Skeletal muscle tissue (tissue), 3 donors: ENCODE measurements at regions not wholly inside any gene's neighbourhood (a gene's known extent, or its start where the extent isn't known, plus 50 kb on each side); places are given as distances from the start of the nearest gene placed in this dataset.
"Not testable (repeated sequence)": the region's sequence is repeated elsewhere in the genome, so short reads cannot be mapped to it uniquely, and the experiment has no call there.

Experiments
- H3K27ac ChIP-seq: one replicate; pipeline ENCODE4 v1.7.0; 2013; ENCODE audit warnings: mild to moderate bottlenecking, low read depth, low read length, inconsistent platforms
- H3K27me3 ChIP-seq, 3 donors: one replicate each; pipeline ENCODE4 v1.7.0; 2013; ENCODE audit warnings: low read length in 3 of 3; ENCODE audit not compliant: control insufficient read depth in 3 of 3, insufficient read depth in 3 of 3
- H3K36me3 ChIP-seq, 3 donors: one replicate each; pipeline ENCODE4 v1.7.0; 2013; ENCODE audit warnings: low read length in 3 of 3; ENCODE audit not compliant: control insufficient read depth in 3 of 3, insufficient read depth in 3 of 3
- H3K4me1 ChIP-seq, 3 donors: one replicate each; pipeline ENCODE4 v1.7.0; 2013; ENCODE audit warnings: low read length in 3 of 3, mild to moderate bottlenecking in 3 of 3; ENCODE audit not compliant: control insufficient read depth in 3 of 3, insufficient read depth in 3 of 3
- H3K4me3 ChIP-seq, 3 donors: one replicate each; pipeline ENCODE4 v1.7.0; 2013; ENCODE audit warnings: low read length in 3 of 3
- H3K9ac ChIP-seq, 3 donors: one replicate each; pipeline ENCODE4 v1.7.0; 2013; ENCODE audit warnings: low read length in 3 of 3, mild to moderate bottlenecking in 3 of 3, moderate library complexity in 2 of 3, low read depth in 1 of 3
- H3K9me3 ChIP-seq, 3 donors: one replicate each; pipeline ENCODE4 v1.7.0; 2013; ENCODE audit warnings: low read length in 3 of 3; ENCODE audit not compliant: control insufficient read depth in 3 of 3
- donor health status: Osteomylitis.

DNA sequence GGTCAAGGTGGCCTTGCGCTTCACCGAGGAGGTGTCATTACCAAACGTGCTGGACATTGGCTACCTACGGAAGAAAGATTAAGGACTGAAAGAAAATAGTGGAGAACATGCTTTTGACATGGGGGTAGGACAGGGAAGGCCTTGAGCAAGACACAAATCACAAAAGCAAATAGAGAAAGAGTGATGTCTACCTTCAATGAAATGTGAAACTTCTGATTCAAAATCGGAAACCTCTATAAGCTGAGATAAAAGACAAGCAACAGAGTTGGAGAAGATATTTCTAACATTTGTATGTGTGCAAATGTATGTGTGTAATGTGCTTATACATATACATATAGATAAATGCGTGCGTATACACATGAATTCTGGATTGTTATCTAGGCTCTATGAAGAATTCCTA, 89.5 kb upstream of the PLGLB2 start:
- not testable (repeated sequence) for H3K9me3 ChIP-seq, H3K27ac ChIP-seq, H3K27me3 ChIP-seq, H3K9ac ChIP-seq, H3K4me3 ChIP-seq, H3K36me3 ChIP-seq, H3K4me1 ChIP-seq

DNA sequence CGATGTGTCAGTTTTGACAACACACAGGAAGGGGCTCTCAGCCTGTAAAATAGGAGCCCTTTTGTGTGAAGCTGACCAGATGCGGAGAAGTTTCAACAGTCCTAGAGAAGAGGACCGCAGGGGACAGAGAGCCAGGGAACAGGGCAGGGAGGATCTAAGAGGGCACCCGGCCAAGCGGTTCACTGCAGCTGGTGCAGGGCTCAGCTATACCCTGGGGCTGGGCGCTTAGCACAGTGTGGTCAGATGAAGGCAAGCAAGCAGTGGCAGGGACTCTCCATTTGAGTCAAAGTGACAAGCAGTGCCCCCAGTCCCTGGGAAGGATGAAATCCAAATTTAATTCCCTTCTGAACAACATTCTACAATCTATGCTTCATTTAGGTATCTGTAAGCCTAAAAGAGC, 88.9 kb upstream of the PLGLB2 start:
- H3K4me1 ChIP-seq, H3K27me3 ChIP-seq, H3K36me3 ChIP-seq, H3K4me3 ChIP-seq, H3K9ac ChIP-seq, H3K27ac ChIP-seq, H3K9me3 ChIP-seq: not testable (repeated sequence)

DNA sequence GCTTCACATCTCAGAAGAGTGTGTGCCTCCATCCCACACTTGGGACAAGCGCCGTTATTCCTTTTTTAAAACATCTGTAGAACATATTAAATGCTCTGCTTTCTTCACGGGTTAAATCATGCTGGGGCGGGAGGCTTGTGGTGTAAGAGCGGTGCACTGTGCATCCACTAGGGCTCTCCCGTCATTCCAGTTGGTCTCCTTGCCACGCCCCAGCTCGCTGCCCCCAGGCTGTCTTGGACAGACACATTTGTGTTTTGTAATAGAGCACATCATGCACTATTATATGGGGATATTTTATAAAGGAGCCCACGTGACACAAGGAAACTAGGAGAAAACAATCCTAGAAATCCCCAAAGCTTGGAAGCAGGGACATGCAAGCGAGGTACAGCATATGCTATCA, 87.7 kb upstream of the PLGLB2 start:
- H3K36me3 ChIP-seq, H3K27me3 ChIP-seq, H3K9ac ChIP-seq, H3K27ac ChIP-seq, H3K9me3 ChIP-seq, H3K4me1 ChIP-seq, H3K4me3 ChIP-seq: not testable (repeated sequence)

DNA sequence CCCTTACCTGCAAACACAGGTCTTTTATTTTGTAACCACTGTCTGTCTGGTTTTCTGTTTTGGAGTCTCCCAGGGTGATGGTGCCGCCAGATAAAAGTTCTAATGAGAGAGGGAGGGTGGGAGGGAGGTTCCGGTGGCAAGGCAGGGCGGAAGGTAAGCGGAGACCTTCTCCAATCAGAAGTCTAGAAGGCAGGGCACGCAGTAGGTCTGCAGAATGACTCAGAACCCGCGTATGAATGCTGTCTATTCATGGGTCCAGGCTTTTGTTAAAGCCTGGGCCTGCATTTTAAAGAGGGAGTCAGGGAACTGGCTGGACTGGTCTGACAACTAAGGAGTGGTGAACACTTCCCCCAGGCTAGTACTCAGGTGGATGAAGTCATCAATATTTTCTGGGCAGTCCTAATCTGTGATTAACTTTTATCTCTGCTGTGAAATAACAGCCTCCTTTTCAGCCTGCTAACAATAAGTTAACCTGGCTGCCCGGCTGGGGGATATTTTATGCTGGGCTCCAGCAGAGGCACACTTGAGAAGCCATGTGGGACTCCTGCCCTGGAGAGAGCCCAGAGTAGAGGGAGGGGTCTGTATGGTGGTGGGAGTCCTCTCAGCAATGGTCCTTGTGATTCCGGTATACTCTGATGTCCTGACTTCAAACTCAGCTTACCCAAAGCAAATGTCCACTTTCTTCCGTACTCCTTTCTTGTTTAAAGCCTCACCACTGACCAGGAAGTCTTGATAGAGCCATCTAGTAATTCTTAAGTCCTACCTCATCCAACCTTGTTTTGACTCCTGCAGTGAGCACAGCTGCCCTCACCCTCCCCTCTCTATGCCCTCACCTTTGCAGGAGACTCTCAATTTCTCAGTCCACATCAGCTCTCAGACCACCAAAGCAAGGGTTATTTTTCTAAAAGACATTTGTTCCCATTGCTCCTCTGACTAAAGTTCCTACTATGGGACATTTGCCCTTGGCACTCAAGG, 85.3 kb upstream of the PLGLB2 start:
- not testable (repeated sequence) for H3K9ac ChIP-seq, H3K27ac ChIP-seq, H3K36me3 ChIP-seq, H3K9me3 ChIP-seq, H3K4me1 ChIP-seq, H3K4me3 ChIP-seq, H3K27me3 ChIP-seq

DNA sequence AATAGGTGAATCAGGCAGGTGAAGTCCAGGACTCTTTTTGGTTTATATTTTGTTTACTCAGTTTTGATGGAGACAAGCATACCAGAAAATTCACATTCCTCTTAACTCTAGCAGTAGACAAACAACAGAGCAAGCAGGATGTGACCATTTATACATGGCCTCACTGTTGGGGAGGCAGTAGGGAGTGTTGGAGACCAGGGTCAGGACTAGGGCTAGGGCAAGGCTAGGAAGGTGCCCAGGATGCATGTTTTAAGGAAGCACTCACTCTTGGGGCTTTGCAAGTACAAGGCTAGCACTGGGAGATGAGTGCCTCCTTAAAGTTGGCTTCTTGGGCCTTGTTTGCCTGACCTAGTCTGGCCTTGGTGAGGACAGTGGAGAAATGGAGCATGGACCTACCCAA, 84.5 kb upstream of the PLGLB2 start:
- not testable (repeated sequence) for H3K36me3 ChIP-seq, H3K9ac ChIP-seq, H3K27me3 ChIP-seq, H3K4me1 ChIP-seq, H3K9me3 ChIP-seq, H3K27ac ChIP-seq, H3K4me3 ChIP-seq

DNA sequence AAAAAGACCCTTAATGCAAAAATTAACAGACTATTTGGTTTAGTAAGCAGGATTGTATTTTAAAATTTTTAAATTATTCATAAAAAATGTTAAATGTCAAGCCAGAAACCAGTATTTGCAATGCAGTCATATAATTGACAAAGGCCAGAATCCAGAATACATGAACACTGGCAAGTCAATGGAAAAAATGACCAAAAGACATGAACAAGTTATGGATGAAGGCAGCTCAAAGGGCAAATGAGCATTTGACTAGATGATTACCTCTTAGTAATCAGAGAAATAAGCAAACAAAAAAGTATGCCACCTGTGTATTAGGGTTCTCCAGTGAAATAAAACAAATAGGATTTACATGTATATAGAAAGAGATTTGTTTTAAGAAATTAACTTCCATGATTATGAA, 80.9 kb upstream of the PLGLB2 start:
- H3K9ac ChIP-seq, H3K36me3 ChIP-seq, H3K27ac ChIP-seq, H3K9me3 ChIP-seq, H3K4me3 ChIP-seq, H3K27me3 ChIP-seq, H3K4me1 ChIP-seq: not testable (repeated sequence)

DNA sequence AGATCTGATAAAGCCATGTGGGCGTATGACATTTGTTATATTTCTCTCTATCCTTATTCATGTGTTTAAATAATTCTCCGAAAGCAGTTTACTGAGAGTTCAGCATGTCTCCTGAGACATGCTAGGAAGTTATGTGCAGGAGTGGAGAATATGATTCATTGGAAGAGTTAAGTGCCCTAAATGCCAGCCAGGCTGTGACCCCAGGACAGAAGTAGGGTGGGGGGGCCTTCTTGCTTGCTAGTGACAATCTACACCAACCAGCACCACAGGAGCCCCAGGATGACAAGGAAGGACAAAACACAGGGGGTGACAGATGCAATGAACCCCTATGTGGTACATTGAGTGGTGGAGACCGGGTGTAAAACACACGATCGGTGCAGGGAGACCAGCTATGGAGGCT, 79.5 kb upstream of the PLGLB2 start:
- H3K27me3 ChIP-seq, H3K4me1 ChIP-seq, H3K36me3 ChIP-seq, H3K9ac ChIP-seq, H3K9me3 ChIP-seq, H3K27ac ChIP-seq, H3K4me3 ChIP-seq: not testable (repeated sequence)

DNA sequence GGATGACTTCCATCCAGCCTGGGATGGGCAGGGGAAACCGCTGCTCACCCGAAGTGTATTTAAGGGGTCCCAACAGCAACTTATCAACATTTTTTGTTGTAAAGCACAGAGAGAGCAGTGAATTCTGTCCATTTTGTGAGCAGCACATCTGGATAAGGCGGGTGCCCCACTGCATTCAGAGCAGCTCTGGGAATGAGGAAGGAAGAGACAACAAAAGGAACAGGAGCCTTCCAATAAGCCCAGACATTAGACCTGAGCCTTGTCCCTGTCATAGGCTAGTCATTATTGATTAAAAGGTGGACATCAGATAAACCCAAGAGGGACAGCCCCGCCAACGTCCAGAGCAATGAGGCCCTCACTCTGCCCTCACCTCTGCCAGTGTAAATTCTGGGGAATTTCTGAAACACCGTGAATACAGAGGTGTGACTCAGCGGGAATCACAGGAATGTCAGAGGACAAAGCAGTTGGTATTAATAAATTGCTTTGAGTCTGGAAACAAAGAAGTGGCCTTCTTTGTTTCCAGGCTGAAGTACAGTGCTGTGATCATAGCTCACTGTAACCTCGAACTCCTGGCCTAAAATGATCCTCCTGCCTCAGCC, 78.2 kb upstream of the PLGLB2 start:
- not testable (repeated sequence) for H3K9ac ChIP-seq, H3K27ac ChIP-seq, H3K4me1 ChIP-seq, H3K4me3 ChIP-seq, H3K27me3 ChIP-seq, H3K36me3 ChIP-seq, H3K9me3 ChIP-seq

DNA sequence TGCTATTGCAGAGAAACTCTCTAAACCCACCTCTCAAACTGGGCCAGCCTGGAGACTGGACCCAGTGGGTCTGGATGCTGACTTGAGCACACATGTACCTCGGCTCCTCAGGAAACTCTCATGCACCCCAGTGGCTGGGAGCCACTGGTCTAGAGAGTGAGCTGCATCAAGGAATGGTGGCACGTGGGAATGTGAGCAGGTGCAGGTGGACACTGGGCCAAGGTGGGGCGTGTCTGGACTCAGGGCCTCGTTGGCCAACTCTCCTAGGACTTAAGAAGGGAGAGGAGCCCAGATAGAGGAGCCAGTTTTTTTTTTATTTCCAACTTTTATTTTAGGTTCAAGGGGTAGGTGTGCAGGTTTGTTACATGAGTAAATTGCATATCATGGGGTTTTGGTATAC, 75.5 kb upstream of the PLGLB2 start:
- H3K27me3 ChIP-seq, H3K4me1 ChIP-seq, H3K9ac ChIP-seq, H3K36me3 ChIP-seq, H3K9me3 ChIP-seq, H3K27ac ChIP-seq, H3K4me3 ChIP-seq: not testable (repeated sequence)

DNA sequence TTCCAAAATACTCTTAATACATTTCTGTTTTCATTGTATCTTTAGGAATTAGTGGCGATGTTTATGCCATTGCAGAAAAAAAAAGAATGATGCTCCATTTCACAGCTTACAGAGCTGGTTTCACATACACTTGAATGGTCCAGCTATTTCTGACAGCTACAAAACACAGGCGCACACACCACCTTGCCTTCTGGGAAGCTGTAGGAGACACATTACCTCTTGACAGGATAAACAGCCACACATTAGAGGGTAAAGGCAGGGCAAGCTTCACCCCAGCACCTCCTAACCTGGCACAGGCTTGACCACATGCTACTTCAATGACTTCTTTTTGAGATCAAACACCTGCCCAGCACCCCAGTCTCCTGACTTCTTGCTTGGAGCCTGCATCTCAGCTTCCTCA, 73.2 kb upstream of the PLGLB2 start:
- H3K4me1 ChIP-seq, H3K4me3 ChIP-seq, H3K27me3 ChIP-seq, H3K27ac ChIP-seq, H3K9me3 ChIP-seq, H3K9ac ChIP-seq, H3K36me3 ChIP-seq: not testable (repeated sequence)
